Stimulated activated CD4-positive, alpha-beta T cell treated with anti-CD3 and anti-CD28 coated beads, Interleukin-4, amount 100 ng/mL, for 24 hours (primary cell): ENCODE measurements at regions not wholly inside any gene's neighbourhood (a gene's known extent, or its start where the extent isn't known, plus 50 kb on each side); places are given as distances from the start of the nearest gene placed in this dataset.

Source experiments
- DNase-seq: peaks from one replicate; pipeline ENCODE4 v3.0.0-alpha.2; 2020

DNA sequence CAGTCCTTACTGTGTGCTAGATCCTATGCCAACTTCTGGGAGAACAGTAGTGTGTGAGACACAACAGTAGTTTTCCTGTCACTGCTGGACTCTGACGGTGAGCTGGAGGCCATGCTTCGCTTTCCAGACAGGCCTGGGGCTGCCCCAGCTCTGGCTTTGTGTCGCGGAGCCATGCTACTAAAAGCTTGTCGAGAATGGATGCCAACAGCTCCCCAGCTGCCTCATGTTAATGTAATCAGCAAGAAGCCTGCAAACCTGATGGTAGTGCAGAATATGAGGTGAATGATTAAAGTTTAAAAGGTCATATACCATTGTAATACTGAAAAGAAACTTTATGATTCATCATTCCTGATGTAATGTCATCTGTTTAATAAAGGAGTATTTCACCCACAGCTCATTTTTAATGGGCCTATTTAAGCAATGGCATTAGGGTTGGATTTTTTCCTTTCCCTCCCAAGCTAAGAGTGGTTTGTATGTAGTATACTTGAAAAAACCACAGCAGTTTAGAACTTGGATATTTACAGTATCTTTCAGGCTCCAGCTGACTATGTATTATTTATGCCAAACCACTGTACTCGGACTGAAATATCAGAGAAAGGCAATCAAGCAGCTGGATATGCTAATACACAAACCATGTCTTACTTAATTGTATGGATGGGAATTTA is 343.0 kb downstream of the NUF2 start:
- DNase-seq, result no peak

DNA sequence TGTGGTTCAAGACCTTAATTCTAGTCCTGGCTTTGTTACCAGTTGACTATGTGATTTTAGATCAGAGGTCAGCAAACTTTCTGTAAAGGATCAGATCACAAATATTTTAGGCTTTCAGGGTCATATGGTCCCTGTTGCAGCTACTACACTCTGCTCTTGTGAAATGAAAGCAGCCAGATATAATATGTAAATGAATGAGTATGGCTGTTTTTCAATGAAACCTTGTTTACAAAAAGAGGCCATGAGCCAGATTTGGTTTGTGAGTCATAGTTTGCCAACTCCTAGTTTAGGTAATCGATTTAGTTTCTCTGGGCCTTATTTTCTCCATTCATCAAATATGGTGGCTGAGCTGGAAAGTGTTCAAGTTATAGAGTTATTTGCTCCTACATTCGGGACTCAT is 346.7 kb downstream of the NUF2 start:
- DNase-seq, result no peak

DNA sequence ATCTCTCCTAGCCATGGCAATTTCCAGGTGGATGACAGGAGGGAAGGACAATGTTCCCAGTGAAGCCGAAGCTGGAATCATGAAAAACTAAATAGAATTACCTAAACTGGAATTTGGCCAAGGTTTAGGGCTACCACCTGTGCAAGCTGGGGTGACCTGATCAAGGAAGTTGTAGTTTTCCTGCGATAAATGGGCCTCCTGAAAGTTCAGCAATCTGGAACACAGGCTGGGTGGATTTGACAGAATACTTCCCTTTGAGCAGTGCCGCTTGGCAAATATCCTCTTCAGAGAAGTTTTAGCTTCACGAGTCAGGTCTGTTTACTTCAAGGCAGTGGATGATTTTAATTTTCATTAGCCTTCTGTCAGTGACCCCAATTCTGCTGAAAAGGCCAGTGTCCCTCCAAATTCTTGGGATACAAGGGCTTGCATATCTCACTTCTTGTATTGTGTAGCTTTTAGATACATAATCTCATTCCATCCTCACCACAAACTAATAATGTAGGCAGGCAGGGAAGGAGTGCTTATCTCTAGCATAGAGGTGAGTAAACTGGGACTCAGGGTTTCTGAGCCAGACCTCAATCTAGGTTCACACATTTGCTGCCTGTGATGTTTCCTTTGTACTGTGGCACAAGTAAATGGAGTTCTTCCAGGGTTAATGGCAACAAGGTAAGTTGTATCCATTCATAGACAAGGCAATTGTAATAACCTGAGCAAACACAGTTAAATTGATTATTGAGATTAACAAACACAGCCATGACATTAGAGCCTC is 349.4 kb downstream of the NUF2 start:
- no peak for DNase-seq

DNA sequence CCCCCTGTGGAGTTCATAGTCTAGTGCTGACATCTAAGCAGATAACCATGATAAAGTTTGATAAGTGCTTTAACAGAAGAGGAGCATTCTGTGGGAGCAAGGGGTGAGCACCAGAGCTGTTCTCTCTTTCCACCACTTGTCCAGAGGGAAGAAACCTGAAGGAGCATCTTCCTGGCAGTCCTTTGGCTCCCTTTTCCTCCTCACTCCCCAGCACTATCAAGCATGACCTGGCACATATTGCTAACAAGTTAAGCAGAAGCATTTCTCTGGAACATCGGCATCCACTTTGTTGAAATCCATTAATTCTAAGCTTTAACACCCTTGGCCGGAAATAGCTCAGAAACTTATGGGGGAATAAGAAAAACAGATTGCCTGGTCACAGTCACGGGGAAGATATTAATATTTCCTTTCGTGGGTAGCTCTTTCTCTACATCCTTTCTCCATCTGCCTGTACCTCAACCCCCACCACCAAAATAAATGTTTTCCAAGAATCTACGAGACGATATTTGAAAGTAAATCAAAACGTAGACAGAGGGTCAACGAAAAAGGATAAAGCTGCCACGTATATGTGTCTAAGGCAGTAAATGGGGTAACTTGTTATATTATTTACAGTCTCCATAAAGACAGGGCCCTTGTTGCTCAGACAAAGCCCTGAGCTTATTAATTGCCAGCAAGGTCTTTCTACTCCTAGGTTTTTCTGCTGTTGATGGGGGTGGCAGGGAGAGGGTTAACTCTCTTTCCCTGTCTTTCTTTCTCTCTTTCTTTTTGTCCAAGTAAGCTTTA is 351.4 kb downstream of the NUF2 start:
- no peak for DNase-seq

DNA sequence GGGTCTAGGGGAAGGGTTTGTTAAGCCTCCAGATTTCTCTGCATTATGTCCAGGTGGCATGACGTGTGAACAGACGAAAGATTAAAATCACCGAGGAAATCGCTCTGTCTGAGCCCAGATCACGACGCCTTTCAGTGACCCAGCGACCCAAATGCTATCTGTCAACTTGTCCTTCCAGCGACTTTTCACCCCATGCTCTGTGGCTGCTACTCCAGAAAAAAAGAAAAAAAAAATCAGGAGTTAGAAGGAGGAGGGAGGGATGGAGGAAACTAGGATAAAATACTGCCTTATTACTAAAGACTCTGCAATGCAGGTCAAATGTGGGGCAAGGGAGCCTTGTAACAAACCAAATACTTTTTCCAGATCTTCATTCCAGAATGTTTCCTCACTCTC is 352.0 kb downstream of the NUF2 start:
- DNase-seq, result no peak

DNA sequence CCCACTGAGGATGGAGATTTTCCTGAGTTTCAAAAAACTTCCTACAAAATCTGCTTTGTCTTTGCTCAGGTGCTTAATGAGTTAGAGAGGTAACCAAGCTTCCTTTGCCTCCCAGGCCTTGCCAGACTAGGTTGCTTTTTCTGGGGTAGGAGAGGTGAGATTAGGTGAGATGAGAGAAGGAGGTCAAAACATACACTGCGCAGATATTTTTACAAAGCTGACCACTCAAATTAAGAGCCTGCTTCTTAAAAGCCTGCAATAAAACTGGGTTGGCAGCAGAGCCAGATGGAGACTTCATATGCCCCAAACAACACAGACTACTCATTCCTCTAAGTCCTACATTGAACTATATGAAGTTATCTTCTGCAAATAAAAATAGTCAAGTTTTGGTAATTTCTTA is 352.5 kb downstream of the NUF2 start:
- no peak for DNase-seq

DNA sequence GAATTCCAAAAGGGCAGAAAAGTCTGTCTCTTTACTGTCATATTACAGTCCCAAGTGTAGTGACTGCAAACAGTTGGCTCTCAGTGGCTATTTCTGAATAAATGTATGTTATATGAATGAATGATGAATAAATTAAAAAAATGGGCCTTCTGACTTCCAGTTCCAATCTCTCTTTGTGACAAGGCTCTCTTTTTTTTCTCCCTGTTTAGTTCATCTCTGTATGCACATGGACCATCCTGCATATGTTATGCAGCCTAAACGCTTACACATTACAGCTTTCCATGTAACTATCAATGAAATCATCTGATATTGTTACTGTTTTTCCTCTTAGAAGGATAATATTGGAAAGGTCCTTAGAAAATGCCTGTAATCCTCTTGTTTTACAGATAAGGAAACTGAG is 363.0 kb downstream of the NUF2 start:
- DNase-seq, result no peak

DNA sequence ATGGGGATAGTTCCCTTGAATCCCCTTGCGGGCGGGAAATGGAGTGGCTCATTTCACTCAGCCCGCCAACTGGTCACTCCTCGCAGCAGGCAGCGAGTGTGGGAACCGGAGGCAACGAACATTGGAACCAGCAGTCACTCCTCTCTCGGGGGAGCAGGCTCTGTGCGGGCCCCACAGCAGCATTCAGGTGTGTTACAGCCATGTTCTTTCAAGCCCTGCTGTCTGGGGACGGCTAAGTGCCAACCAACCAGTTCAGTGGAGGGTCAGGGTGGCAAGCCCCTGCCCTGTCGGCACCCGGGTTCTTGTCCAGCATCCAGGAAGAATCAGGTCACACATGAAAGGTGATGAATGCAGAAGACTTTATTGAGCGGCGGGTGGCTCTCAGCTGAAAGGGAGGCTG is 370.5 kb downstream of the NUF2 start:
- no peak for DNase-seq

DNA sequence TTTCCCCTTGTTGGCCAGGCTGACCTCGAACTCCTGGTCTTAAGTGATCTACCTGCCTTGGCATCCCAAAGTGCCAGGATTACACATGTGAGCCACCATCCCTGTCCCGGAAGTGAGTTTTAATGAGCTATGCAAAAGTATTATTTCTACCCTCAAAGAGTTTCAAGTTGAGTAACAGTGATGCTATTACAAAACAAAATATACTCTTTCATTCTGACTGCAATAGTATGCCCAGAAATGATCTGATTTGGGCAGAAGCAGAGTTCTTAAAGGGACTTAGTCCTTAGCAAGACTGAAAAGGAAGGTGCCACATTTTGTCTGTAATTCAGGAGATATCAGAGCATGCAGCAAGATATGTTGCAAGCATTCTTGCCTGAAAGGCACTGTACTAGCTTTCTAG is 375.4 kb downstream of the NUF2 start:
- DNase-seq, result no peak

DNA sequence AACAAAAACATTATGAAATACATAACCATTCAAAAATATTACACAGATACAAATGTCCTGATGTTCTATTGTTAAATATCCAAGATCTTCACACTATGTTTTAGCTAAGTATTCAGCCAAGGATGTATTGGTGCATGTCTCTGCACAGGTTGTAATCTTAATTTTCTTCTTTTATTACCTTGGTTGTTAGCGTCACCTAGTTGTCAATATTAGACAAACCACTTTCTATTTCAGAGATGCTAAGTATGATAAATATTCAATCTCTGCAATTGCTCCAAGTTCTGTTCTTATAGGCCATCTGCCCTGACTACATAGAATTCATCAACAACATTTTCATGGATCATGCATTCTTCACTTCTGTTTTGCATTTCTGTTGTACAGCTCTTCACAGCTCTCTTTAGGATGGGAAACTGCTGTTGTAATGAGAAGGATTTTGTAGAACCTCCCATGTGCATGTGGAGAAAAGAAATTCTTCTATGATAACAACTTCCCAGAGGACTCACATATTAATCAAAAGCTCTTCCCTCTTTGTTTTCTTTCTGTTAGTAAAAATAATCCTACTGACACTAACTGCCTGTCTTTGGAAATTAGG is 380.1 kb downstream of the NUF2 start:
- DNase-seq, result no peak

DNA sequence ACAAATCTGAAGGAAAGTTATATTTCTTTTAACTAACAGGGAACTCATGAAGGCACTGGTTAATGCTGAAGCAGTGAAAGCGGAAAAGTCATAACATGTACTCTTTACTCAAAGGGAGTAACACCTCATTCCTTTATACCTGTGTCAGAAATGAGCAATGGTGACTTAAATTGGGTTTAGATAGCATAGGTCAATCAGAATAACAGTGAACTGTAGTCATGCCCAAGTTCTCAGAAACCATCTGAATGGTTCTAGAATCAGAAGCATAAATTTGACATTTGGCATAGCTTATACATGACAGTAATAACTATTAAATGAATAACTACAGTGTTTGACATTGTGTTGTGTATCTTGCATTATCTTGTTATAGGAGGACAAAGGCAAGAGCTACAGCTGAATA is 382.0 kb downstream of the NUF2 start:
- no peak for DNase-seq

DNA sequence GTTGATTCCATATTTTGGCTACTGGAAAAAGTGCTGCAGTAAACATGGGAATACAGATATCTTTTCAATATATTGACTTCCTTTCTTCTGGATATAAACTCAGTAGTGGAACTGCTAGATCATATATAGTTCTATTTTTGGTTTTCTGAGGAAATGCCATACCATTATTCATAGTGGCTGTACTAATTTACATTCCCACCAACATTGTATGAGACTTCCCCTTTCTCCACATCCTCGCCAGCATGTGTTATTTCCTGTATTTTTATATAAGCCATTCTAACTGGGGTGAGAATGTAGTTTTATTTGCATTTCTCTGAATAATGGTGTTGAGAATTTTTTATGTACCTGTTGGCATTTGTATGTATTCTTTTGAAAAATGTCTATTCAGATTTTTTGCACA is 385.2 kb downstream of the NUF2 start:
- DNase-seq, result no peak

DNA sequence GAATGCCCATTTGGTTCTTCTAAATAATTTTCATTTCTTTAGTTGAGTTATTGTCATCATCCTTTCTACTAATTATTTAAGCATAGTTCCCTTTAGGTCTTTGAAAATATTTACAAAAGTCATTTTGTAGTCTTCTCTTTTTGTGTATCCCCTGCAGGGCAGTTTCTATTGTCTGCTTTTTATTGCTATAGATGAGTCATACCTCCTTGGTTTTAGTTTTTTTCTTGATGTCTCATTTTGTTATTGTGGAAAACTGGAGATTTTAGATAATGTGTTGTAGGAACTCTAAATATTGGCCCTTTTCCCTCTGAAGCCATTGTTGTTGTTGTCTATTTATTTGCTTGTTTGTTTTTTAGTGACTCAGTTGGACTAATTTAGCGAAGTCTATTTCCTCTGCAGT is 387.9 kb downstream of the NUF2 start:
- no peak for DNase-seq

DNA sequence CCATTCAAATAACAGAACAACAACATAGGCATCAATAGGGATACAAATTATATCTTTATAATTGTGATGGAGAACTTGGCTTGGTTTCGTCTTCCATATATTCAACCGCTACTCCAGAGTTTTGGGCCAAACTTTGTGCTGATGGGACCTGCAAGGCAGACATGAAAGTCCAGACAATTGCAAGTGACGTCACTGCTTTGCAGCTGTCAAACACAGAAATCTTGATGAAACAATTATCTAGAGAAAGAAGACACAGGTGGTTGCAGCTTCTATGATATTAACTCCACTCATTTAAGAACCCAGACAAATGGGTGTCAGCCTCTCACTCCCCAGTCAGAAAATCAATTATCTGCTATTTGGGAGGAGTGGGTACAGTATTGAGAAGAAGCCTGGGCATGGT is 390.6 kb downstream of the NUF2 start:
- DNase-seq, result no peak

DNA sequence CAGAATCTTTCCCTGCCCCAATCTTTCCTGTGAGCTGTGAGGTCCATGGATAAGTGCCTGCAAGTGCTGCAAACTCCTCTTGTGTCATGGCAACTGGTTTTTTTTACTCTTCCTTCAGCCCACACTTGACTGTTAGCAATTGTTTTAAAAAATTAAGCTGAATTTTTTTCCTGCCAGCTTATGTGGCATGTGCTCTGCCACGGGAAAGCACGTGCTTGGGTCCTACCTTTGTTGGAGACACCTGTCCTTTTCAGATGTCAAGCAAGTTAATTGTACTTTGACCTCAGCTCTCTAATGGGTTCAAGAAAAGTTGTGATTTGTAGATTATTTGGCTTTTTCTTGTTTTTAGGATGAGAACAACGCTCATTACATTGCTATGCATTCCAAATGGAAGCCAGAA is 398.5 kb downstream of the NUF2 start:
- DNase-seq, result no peak

DNA sequence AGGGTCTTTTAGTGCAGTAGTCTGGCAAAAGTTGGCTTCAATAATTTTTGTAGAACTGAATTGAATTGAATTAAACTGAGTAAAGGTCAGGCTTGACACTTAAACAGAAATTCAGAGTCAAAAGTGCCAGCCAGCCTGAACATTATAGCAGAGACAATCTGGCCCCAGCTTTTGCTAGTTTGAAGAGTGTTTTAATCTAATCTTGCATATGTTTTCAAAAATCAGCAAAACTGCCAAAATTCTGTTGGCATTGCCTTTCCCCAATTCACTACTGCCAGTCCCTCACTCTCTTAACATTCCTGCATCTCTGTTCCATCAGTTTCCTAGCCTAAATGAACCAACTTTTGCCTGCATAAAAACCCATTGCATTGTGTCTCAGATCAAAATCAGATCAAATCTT is 403.8 kb downstream of the NUF2 start:
- no peak for DNase-seq

DNA sequence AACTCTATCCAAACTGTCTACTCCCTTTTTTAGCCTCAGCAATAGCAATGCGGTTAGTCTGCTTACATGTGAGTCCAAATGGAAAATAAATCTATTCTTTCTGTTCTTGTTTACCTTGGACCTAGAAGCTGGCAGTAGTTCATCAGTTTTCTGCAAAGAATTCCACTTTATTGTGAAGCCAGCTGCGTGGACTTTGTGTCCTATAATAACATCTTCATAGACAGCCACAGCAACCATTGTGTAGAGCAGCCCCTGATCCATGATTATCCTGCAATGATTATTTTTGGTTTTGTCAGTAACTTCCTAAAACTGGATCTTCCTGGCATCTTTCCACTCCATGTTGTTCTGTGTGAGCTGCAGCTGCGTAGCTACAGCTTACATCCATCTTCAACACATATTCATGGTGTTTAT is 408.7 kb downstream of the NUF2 start:
- DNase-seq, result no peak

DNA sequence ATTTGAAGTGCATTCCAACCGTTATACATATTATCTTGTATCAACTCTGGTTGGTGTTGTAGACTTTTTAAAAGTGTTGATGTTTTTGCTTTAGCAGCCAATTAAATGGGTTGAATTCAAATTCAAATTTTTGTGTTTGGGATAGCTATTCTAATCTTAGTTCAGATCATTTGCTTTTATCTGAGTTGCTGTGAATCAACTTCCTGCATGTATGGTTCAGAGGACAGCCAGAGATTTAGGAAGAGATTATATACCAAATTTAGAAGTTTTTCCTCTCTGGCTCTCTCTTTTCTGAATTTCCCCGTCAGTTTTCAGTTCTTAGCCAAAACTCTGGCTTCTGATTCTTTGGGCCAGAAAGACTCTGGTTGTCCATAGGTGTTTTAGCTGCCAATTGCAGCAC is 415.5 kb downstream of the NUF2 start:
- no peak for DNase-seq

DNA sequence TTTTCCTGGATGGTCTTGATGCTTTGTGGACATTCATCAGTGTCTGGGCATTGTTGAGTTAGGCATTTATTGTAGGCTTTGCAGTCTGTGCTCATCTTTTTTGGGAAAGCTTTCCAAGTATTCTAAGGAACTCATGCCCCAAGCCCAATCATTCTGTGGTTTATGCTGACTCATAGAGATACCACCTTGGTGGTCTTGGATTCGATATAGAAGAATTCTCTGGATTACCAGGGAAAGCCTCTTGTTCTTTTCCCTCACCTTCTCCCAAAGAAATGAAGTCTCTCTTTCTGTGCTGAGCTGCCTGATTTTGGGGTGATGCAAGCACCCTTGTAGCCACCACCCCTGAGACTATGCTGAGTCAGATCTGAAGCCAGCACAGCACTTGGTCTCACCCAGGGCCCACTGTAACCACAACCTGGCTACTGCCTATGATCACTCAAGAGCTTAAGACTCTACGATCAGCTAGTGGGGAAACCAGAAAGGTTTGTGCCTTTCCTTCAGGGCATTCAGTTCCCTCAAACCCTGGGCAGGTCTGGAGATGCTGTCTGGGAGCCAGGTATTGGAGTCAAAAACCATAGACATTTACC is 422.6 kb downstream of the NUF2 start:
- DNase-seq, result no peak

DNA sequence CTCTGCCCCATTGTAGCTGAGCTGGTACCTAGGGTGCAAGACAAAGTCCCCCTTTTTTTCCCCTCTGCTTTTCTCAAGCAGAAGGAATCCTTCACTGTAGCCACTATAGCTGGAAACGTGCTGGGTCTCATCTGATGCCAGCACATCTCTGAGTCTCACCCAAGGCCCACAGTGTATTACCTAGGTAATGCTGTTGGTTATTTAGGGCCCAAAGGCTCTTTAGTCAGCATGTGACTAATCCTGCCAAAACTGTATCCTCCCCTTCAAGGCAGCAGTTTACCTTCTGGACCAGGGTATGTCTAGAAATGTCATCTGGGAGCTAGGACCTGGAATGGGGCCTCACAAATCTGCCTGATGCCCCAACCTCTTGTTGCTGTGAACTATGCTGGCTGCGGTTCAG is 423.4 kb downstream of the NUF2 start:
- no peak for DNase-seq

DNA sequence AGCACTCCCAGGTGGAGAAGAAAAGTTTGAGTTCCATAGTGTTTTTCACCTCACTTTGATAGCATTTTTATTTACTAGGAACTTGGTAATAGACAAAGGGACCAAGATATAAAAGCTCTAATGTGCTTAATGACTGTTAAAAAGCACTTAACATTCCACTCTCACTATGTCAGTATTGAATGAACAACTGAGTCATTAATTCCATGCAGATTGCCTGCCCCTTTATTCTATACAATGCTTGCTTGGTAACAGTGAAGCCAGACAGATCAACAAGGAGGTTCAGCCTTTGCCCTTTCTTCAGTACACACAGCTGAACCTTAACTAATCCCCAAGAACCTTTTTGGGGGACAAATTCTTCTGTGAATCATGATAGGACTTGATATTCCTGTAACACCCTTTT is 425.5 kb downstream of the NUF2 start:
- DNase-seq, result no peak

DNA sequence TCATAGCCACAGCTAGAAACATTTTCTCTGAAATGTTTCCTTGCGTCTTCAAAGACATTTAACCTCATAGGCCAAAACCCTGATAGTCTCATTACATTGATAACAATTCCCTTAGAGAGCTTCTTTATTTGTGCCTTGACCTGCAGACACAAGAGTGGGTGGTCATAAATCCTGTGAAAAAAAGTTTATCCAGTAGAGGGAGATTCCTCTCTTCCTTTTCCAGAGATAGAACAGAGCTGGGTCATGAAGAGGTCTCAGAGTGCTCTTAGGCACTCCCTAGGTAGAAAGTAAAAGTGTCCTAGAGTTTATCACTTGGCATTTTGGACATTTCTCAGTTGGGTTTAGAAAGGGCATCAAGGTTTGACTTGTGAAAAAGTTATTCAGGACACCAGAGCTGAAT is 426.1 kb downstream of the NUF2 start:
- DNase-seq, result no peak

DNA sequence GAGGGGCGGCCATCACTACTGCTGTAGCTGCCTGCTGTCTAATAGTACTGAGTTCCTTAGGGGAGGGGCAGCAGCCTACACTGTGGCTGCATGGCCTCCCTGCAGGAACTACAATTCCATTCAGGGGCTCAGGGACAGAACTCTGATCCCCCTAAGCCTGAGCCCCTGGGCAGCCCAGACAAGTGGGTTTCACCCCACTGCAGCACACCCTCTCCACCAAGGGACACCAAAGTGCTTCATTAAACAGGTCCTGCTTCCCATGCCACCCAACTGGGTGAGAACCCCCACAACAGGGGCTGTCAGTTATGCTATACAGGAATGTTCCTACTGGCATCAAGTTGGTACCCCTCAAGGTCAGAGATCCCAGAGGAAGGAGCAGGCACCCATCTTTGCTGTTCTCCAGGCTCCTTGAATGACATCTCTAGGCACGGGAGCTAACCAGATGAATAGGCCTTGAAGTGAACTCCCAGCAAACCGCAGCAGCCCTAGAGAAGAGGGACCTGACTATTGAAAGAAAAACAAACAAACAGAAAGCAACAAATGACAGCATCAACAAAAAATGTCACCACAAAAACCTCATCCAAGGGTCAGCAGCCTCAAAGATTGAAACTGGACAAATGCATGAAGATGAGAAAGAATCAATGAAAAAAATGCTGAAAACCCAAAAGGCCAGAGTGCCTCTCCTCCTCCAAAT is 437.4 kb downstream of the NUF2 start:
- DNase-seq, result no peak
